Breast epithelium (tissue), 4 donors: ENCODE measurements at regions not wholly inside any gene's neighbourhood (a gene's known extent, or its start where the extent isn't known, plus 50 kb on each side); places are given as distances from the start of the nearest gene placed in this dataset.

Experiments
- DNase-seq, 2 donors: peaks; one replicate each; pipeline ENCODE4 v3.0.0-alpha.2; 2019; ENCODE audit warnings: low spot score in 2 of 2
- H3K27ac ChIP-seq, 2 donors: fragments of 200-600 bp; sonication (generic) in 1 of 2; one replicate each; pipeline ENCODE4 v1.5.1; 2016 to 2019; ENCODE audit warnings: mild to moderate bottlenecking in 1 of 2
- H3K27me3 ChIP-seq, 2 donors: fragments of 200-600 bp; sonication (generic) in 1 of 2; one replicate each; pipeline versions ENCODE4 v1.5.1 to v1.6.0; 2017 to 2019; ENCODE audit warnings: control low read depth in 1 of 2, mild to moderate bottlenecking in 1 of 2
- H3K36me3 ChIP-seq: fragments of 200-600 bp; one replicate; pipeline ENCODE4 v1.5.1; 2019
- H3K4me1 ChIP-seq, 2 donors: fragments of 200-600 bp; sonication (generic); one replicate each; pipeline ENCODE4 v1.5.1; 2016 to 2019; ENCODE audit warnings: control low read depth in 1 of 2
- H3K4me3 ChIP-seq, 3 donors: fragments of 200-600 bp; sonication (generic); 1 replicate in 2 of 3; 2 replicates in 1 of 3; pipeline ENCODE4 v1.5.1; 2016 to 2019; ENCODE audit warnings: mild to moderate bottlenecking in 3 of 3, moderate library complexity in 2 of 3
- H3K9me3 ChIP-seq, 2 donors: fragments of 200-600 bp; sonication (generic) in 1 of 2; one replicate each; pipeline ENCODE4 v1.5.1; 2016 to 2019; ENCODE audit warnings: control low read depth in 1 of 2
- POLR2A ChIP-seq: fragments of 450-650 bp; IDR thresholded peaks from one replicate; pipeline ENCODE4 v1.6.1; 2016; ENCODE audit warnings: antibody characterized with exemption, mild to moderate bottlenecking, moderate library complexity
- POLR2AphosphoS5 ChIP-seq, 3 donors: sonication (generic); formaldehyde crosslinking; IDR thresholded peaks; one replicate each; pipeline ENCODE4 v1.6.1; 2017; ENCODE audit warnings: antibody characterized with exemption in 3 of 3
- intact Hi-C: fragments of 100-400 bp; cut with DNase I; formaldehyde crosslinking; loops from one replicate; pipeline ENCODE4 v1.15.1; 2023; ENCODE audit warnings: low total_unique reads
- TF ChIP-seq, protein P1 (sequence below), 3 donors: fragments of 450-650 bp; IDR thresholded peaks; one replicate each; pipeline ENCODE4 v1.5.1; 2016 to 2017; ENCODE audit warnings: antibody characterized with exemption in 3 of 3, mild to moderate bottlenecking in 3 of 3, moderate library complexity in 3 of 3

DNA sequence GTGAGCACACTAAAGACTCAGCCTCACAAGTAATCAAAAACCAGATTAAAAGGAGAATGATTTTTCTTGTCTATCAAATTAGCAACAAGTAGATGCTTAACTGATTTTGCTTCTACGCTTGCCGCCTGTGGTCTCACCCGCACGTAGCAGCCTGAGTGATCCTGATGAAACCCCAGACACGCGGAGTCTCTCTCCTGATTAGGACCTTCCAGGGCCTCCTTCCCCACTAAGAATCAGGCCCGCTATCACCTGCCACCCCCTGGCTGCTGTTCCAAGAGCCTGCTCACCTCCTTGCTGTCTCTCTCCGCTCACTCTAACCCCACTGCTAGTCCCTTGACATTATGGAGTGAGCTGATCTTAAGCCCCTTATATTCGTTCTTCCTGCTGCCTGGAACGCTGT is 325.9 kb upstream of the NRP1 start:
- H3K36me3 ChIP-seq: no peaks in the 10 kb centered on the region
- no peaks in the 10 kb centered on the region for H3K4me1 ChIP-seq
- H3K27ac ChIP-seq: no peak overlapping the region
- TF ChIP-seq POLR2A (no peak), POLR2AphosphoS5 (IDR thresholded peaks at IDR 0.05) (no peak)
- TF ChIP-seq, protein P1, sequence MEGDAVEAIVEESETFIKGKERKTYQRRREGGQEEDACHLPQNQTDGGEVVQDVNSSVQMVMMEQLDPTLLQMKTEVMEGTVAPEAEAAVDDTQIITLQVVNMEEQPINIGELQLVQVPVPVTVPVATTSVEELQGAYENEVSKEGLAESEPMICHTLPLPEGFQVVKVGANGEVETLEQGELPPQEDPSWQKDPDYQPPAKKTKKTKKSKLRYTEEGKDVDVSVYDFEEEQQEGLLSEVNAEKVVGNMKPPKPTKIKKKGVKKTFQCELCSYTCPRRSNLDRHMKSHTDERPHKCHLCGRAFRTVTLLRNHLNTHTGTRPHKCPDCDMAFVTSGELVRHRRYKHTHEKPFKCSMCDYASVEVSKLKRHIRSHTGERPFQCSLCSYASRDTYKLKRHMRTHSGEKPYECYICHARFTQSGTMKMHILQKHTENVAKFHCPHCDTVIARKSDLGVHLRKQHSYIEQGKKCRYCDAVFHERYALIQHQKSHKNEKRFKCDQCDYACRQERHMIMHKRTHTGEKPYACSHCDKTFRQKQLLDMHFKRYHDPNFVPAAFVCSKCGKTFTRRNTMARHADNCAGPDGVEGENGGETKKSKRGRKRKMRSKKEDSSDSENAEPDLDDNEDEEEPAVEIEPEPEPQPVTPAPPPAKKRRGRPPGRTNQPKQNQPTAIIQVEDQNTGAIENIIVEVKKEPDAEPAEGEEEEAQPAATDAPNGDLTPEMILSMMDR (IDR thresholded peaks at IDR 0.05): no peak
- intact Hi-C loops: no loop called here
- H3K4me3 ChIP-seq: no peak overlapping the region
- H3K9me3 ChIP-seq: no peaks in the 10 kb centered on the region
- H3K27me3 ChIP-seq: no peaks in the 10 kb centered on the region
- DNase-seq: no peak

DNA sequence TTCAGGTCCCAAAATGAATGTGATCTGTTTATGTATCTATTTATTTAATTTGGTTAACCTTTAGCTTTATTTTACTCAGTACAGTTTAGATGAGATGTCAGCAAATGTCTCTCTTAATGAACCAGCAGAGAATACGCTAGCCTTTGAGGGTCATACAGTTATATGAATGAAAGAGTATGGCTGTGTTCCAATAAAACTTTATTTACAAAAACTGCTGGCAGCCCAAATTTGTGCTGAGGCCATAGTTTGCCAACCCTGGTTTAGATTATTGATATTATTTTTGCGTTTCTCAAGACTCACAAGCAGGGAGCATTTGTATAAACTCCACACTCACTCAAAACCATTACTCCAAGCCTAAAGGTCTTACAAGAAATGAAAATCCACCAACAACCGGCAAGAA is 323.4 kb upstream of the NRP1 start:
- Histone ChIP-seq H3K9me3 (peaks cover 0 to under 1% of the 10 kb centered on the region in 2 donors), H3K4me1 (no peaks in the 10 kb centered on the region), H3K4me3 (no peak overlapping the region), H3K27me3 (no peaks in the 10 kb centered on the region), H3K36me3 (no peaks in the 10 kb centered on the region), H3K27ac (no peak overlapping the region)
- TF ChIP-seq POLR2AphosphoS5 (IDR thresholded peaks at IDR 0.05) (no peak), POLR2A (no peak)
- TF ChIP-seq, protein P1 (IDR thresholded peaks at IDR 0.05): no peak
- intact Hi-C loops: no loop called here
- DNase-seq: no peak

DNA sequence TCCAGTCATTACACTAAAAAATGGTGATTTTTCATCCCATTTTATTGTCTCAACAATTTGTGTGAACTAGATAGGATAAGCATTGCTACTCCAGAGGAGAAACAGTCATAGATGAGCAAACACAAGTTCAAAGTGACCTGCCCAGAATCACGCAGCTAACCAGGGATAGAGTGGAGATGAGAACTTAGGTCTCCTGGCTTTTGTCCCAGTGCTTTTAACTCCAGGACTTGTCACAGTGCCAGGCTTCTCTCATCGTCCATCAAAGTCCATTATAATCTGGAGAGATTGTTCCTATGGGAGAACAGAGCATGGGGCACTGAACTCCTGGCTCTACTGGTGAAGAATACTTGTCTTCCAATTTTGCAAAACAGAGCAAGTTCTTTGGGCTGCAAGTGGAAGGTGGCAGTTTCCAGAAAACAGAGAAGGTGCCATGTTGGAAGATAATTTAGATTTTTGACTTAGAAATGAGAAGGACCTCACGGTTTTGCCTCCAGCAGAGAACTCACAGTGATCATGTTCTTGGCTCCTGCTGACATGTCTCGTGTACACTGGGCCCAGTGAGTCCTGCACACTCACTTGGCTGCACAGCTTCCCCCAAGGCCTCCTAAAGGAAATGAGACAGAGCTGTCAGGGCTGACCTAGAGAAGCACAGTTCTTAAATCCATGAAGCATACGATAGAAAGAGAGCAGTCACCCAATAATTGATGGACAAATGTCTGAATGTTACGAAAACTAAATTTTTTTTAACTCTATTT is 322.9 kb upstream of the NRP1 start:
- DNase-seq: no peak
- H3K27ac ChIP-seq: no peak overlapping the region
- peaks cover 0 to 6% of the 10 kb centered on the region in 2 donors for H3K9me3 ChIP-seq
- no peaks in the 10 kb centered on the region for H3K36me3 ChIP-seq
- no peaks in the 10 kb centered on the region for H3K4me1 ChIP-seq
- TF ChIP-seq POLR2A: no peak
- TF ChIP-seq POLR2AphosphoS5 (IDR thresholded peaks at IDR 0.05): no peak
- TF ChIP-seq, protein P1 (IDR thresholded peaks at IDR 0.05): no peak
- no peak overlapping the region for H3K4me3 ChIP-seq
- no peaks in the 10 kb centered on the region for H3K27me3 ChIP-seq
- intact Hi-C loops: no loop called here

DNA sequence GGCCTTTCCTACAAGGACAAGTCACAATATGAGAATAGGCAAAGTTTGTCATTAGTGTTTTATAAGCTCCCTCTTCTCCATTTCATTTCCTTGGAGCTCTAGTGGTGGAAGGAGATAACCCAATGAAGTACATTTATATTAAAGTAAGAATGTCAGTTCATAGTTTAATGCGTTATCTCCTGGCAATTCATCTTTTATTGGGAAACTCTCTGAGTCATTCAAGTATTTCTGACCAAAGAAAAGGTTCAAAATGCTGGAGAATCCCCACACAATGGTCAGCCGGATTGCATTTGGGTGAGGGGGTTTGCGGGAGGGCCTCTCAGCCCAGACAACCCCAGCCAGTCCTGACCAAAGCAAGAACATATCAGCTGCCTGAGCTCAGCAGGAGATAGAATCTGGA is 321.5 kb upstream of the NRP1 start:
- no peak for DNase-seq
- TF ChIP-seq, protein P1 (IDR thresholded peaks at IDR 0.05): no peak
- no peak for TF ChIP-seq POLR2A
- TF ChIP-seq POLR2AphosphoS5 (IDR thresholded peaks at IDR 0.05): no peak
- Histone ChIP-seq H3K27me3 (no peaks in the 10 kb centered on the region), H3K27ac (no peak overlapping the region), H3K4me3 (no peak overlapping the region), H3K4me1 (no peaks in the 10 kb centered on the region), H3K36me3 (no peaks in the 10 kb centered on the region), H3K9me3 (peaks cover 0 to 10% of the 10 kb centered on the region in 2 donors)
- intact Hi-C loops: no loop called here

DNA sequence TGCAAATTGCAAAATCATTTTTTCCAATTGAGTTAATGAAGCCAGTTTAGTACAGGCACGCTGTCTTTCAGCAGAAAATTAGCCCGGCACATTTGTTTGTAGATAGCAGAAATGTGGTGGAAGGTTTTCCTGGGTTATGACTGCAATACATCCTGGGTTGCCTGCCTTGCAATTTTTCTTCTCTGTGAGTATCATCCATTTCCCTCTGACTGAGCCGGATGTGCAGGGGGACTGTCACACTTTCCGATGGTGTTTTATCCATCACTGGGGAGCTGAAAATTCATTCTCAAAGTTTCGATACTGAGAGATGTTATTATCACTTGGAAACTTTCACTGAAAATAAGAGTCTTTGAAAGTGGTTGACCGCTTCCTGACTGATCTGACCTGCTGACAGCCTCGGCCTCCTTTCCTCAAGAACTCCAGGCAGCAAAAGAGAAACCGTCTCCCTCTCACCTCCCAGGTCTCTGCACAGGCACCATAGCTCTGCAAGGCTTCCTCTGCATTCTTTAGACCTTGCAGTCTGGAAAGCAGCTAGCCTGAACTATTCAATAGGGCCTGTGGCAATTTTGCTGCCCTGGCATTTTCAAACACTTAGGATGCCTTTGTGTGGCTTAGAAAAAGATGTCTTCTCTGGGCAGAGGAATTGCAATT is 320.8 kb upstream of the NRP1 start:
- intact Hi-C loops: no loop called here

More for the DNA sequence above, 320.8 kb upstream of the NRP1 start:
- Histone ChIP-seq H3K4me1 (no peaks in the 10 kb centered on the region), H3K4me3 (no peak overlapping the region), H3K27ac (no peak overlapping the region), H3K36me3 (no peaks in the 10 kb centered on the region), H3K9me3 (peaks cover 0 to 10% of the 10 kb centered on the region in 2 donors), H3K27me3 (no peaks in the 10 kb centered on the region)
- no peak for DNase-seq
- TF ChIP-seq POLR2AphosphoS5 (IDR thresholded peaks at IDR 0.05) (no peak), POLR2A (no peak)
- TF ChIP-seq, protein P1 (IDR thresholded peaks at IDR 0.05): no peak
